ENCODE measurements at regions not wholly inside any gene's neighbourhood (a gene's known extent, or its start where the extent isn't known, plus 50 kb on each side); places are given as distances from the start of the nearest gene placed in this dataset.

DNA sequence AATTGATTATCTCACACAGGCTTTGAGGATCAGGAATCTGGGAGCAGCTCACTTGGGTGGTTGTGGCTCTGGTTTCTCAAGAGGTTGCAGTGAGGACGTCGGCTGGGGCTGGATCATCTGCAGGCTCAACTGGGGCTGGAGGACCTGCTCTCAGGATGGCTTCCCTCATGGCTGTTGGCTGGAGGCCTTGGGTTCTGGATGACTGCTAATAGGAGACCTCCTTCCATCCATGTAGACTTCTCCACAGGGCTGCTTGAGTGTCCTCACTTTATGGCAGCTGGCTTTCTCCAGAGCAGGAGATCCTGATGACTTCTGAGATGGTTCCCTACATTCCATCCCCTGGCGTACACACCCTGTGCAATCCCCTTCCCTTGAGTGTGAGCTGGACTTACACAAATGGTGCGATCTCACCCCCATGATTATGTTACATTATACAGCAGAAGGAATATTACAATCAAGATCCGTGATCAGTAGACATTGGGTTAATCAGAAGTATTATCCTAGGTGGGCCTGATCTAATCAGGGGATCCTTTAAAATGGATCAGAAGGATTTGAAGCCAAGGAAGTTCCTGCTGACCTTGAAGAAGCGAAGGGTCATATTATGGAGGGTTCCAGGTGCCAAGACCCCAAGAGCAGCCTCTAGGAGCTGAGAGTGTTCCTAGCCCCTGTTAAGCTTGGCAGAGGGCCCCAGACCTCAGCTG lies 122.2 kb downstream of the CXCL12 start:
- DNase-seq (ENCODE audit: low read depth) (no peak), FAIRE-seq (no peak)
- TF ChIP-seq, protein P1, sequence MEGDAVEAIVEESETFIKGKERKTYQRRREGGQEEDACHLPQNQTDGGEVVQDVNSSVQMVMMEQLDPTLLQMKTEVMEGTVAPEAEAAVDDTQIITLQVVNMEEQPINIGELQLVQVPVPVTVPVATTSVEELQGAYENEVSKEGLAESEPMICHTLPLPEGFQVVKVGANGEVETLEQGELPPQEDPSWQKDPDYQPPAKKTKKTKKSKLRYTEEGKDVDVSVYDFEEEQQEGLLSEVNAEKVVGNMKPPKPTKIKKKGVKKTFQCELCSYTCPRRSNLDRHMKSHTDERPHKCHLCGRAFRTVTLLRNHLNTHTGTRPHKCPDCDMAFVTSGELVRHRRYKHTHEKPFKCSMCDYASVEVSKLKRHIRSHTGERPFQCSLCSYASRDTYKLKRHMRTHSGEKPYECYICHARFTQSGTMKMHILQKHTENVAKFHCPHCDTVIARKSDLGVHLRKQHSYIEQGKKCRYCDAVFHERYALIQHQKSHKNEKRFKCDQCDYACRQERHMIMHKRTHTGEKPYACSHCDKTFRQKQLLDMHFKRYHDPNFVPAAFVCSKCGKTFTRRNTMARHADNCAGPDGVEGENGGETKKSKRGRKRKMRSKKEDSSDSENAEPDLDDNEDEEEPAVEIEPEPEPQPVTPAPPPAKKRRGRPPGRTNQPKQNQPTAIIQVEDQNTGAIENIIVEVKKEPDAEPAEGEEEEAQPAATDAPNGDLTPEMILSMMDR (IDR thresholded peaks at IDR 0.05; ENCODE audit: insufficient read depth, low read length, severe bottlenecking), result no peak
- no peaks in the 10 kb centered on the region for H3K27me3 ChIP-seq (ENCODE audit: control insufficient read depth, insufficient read depth, low read length)
- H3K36me3 ChIP-seq (ENCODE audit: control insufficient read depth, insufficient read depth, low read length), result no peaks in the 10 kb centered on the region
- H3K4me3 ChIP-seq (ENCODE audit: low read depth, low read length), result no peak overlapping the region

DNA sequence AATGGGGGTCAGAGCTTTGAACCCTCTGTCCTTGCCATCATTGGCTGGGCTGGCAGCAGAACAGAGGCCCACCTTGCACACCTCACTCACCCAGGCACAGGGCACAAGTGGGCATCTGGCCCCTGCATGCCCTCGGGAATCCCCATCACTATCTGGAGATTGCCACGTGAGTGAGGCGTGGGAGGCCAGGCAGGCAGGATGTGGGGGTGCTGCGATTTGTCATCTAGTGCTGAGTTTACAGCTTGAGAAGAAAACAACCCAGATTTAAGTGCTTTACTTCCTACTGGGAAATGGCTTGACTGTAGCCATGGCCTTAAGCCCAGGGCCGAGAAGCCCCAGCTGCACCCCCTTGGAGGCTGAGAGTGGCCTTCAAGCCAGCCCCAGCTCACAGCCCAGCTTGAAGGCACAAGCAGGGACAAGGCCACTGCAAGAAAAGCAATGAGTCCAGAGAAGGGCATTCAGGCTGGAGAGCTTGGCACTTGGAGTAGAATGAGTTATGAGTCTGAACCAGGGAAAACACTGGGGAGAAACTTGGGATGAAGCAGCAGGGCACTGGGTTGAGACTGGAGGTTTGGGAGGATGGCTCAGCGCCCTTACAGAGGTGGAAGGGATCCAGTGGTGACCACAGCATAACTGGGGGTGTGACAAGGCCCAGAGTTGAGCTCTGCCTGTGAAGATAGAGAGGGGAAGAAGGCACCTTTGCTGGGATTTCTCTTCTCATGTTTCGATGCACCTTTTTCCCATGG lies 123.0 kb downstream of the CXCL12 start:
- TF ChIP-seq, protein P1 (IDR thresholded peaks at IDR 0.05; ENCODE audit: insufficient read depth, low read length, severe bottlenecking), result no peak
- no peaks in the 10 kb centered on the region for H3K36me3 ChIP-seq (ENCODE audit: control insufficient read depth, insufficient read depth, low read length)
- FAIRE-seq, result no peak
- H3K4me3 ChIP-seq (ENCODE audit: low read depth, low read length), result no peak overlapping the region
- no peak for DNase-seq (ENCODE audit: low read depth)
- H3K27me3 ChIP-seq (ENCODE audit: control insufficient read depth, insufficient read depth, low read length), result no peaks in the 10 kb centered on the region

DNA sequence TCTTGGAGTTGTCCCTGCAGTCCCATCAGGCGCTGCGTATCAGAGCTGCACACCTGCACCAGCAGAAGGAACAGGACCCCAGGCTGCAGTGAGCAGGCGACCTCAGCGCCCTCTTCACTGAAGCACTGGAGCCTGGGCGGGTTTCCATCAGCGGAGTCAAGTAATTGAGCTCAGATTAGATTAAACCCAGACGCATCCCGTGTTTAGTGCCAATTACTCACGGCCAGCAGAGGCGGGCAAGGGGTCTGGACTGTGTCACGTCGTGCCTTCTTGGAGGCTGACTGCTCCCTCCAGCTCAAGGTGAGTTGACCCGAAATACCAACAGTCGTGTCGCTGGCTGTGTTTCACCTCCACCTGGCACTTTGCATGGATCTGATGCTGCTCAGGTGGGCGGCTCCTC lies 123.6 kb downstream of the CXCL12 start:
- Histone ChIP-seq H3K4me3 (ENCODE audit: low read depth, low read length) (no peak overlapping the region), H3K27me3 (ENCODE audit: control insufficient read depth, insufficient read depth, low read length) (no peaks in the 10 kb centered on the region), H3K36me3 (ENCODE audit: control insufficient read depth, insufficient read depth, low read length) (no peaks in the 10 kb centered on the region)
- DNase-seq (ENCODE audit: low read depth) (no peak), FAIRE-seq (no peak)
- TF ChIP-seq, protein P1 (IDR thresholded peaks at IDR 0.05; ENCODE audit: insufficient read depth, low read length, severe bottlenecking), result no peak

DNA sequence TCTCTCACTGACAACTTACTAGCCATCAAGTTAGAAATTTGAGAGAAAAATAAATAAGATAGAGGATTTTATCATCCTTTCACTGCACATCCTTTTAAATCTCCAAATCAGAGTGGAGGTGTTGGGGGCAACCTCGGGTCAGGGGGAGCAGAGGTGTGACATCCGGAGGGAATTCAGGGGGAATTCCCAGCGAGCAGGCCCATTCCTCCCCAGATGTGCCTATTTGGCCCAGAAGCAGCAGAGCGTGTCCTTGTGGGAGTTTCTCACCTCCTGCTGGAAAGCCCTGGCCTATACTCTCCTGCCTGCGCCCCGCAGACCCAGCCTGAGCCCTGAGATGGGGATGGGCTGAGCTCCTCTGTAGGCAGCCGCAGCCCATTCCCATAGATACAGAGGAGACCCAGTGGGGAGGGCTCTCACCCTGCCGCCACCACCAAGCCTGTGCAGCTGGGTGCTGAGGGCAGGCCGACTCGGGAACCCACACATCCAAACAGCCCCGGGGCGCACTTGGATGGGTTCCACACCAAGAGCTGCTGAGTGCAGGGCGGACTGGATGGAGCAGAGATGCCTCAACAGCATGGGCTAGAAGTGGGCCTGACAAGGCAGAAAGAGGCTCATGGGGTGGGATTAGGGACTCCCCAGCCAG lies 124.5 kb downstream of the CXCL12 start:
- TF ChIP-seq, protein P1 (IDR thresholded peaks at IDR 0.05; ENCODE audit: insufficient read depth, low read length, severe bottlenecking), result no peak
- DNase-seq (ENCODE audit: low read depth) (no peak), FAIRE-seq (no peak)
- Histone ChIP-seq H3K36me3 (ENCODE audit: control insufficient read depth, insufficient read depth, low read length) (no peaks in the 10 kb centered on the region), H3K4me3 (ENCODE audit: low read depth, low read length) (no peak overlapping the region), H3K27me3 (ENCODE audit: control insufficient read depth, insufficient read depth, low read length) (no peaks in the 10 kb centered on the region)

DNA sequence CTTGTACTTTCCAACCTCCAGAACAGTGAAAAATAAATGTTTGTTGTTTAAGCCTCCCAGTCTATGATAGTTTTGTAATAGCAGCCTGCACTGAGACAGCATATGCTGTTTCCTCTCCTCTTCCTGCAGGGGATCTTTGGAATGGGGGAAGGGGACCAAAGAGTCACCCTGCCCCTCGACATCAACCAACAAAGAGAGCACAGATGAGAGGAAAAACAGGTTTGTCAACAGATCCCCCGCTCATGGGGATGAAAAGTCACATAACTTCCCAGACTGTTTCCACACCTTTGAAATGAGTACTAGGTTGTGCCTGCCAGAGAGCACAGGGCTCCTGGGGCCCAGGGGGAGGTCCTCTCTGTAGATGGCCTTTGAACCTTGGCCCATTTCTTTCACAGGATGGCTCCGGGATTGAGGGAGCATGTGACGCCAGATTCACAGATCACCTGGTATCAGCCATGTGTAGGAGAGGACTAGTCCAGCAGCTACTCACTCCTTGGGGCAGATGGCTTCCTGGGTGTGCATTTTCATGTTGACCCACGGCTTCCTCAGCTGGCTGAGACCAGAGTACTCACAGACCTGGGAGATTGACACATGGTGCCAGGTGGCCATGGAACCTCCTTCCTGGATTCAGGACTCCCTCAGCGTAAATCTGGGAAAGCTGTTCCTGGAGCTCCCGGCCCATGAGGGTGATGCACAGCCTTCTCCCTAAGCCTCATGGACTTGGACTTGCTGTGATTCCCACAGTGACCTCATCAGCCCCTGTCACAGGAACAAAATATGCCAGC lies 125.6 kb downstream of the CXCL12 start:
- DNase-seq (ENCODE audit: low read depth) (no peak), FAIRE-seq (no peak)
- Histone ChIP-seq H3K4me3 (ENCODE audit: low read depth, low read length) (no peak overlapping the region), H3K36me3 (ENCODE audit: control insufficient read depth, insufficient read depth, low read length) (no peaks in the 10 kb centered on the region), H3K27me3 (ENCODE audit: control insufficient read depth, insufficient read depth, low read length) (no peaks in the 10 kb centered on the region)
- TF ChIP-seq, protein P1 (IDR thresholded peaks at IDR 0.05; ENCODE audit: insufficient read depth, low read length, severe bottlenecking), result no peak

All from bronchial epithelial cell (primary cell).